ENCODE measurements at regions not wholly inside any gene's neighbourhood (a gene's known extent, or its start where the extent isn't known, plus 50 kb on each side); places are given as distances from the start of the nearest gene placed in this dataset.

GRCh38 chr6:79789896-79790295 lies 157.5 kb downstream of the ELOVL4 start:
- H3K9me3 ChIP-seq (replicated peaks; ENCODE audit: control insufficient read depth, insufficient read depth, low read length) = no peaks in the 10 kb centered on the region
- no peak overlapping the region for H3K4me3 ChIP-seq (replicated peaks in 1 of 3; ENCODE audit: insufficient read depth in 1 of 3, low read depth in 1 of 3, low read length in 3 of 3)
- no peak for DNase-seq (ENCODE audit: low read depth, low spot score)
- no peak overlapping the region for H3K27ac ChIP-seq (ENCODE audit: insufficient read depth, low read depth, low read length)
- no TSS peak for BruUV-seq (replicated peaks)
- CTCF ChIA-PET = interaction anchor here (1.0 to 1.5 kb wide), 3 partner anchors 9 to 33 kb away, joined by 3 read pairs; no protein-coding TSS in a partner anchor
- H3K27me3 ChIP-seq (ENCODE audit: control insufficient read depth in 2 of 2, insufficient read depth in 2 of 2, low read length in 2 of 2) = no peaks in the 10 kb centered on the region
- FAIRE-seq = no peak
- no peaks in the 10 kb centered on the region for H4K20me1 ChIP-seq (replicated peaks; ENCODE audit: control insufficient read depth, extremely low read depth, insufficient read depth, low read length)
- no peaks in the 10 kb centered on the region for H3K9me1 ChIP-seq (replicated peaks; ENCODE audit: control insufficient read depth, extremely low read depth, insufficient read depth, low read length)
- POLR2A ChIA-PET = interaction anchor here (0.6 kb wide), 1 partner anchor 232 kb away, joined by 3 read pairs; no protein-coding TSS in a partner anchor
- TF ChIP-seq CTCF (IDR thresholded peaks at IDR 0.05; ENCODE audit: extremely low read depth in 1 of 2, insufficient read depth in 1 of 2, low read depth in 1 of 2, low read length in 2 of 2) (no peak), FOS (IDR thresholded peaks at IDR 0.05; ENCODE audit: borderline replicate concordance, insufficient read depth, low read length) (no peak), JUN (IDR thresholded peaks at IDR 0.05; ENCODE audit: borderline replicate concordance, insufficient read depth, insufficient read length, low read depth) (no peak), POLR2A (IDR thresholded peaks at IDR 0.05; ENCODE audit: low read depth, low read length) (no peak), MYC (IDR thresholded peaks at IDR 0.05; ENCODE audit: low read depth, low read length) (no peak), POLR2AphosphoS5 (IDR thresholded peaks at IDR 0.05; ENCODE audit: insufficient read depth, low read depth, low read length) (no peak)
- H3K4me2 ChIP-seq (ENCODE audit: insufficient read depth, low read length) = no peak overlapping the region
- H2AFZ ChIP-seq (ENCODE audit: low read depth, low read length) = no peak overlapping the region
- H3K79me2 ChIP-seq (ENCODE audit: control insufficient read depth, insufficient read depth, low read length) = no peaks in the 10 kb centered on the region
- intact Hi-C loops (cut with micrococcal nuclease) (no loop called here), dilution Hi-C loops (cut with MboI; ENCODE audit: extremely low pct_ligation_motif_present, low sequenced_read_pairs) (no loop called here)
- H3K4me1 ChIP-seq (ENCODE audit: control insufficient read depth, extremely low read depth, insufficient read depth, low read length) = no peaks in the 10 kb centered on the region
- no peak overlapping the region for H3K9ac ChIP-seq (replicated peaks; ENCODE audit: extremely low read depth, insufficient read depth, low read length)
- H3K36me3 ChIP-seq (ENCODE audit: control insufficient read depth in 2 of 2, extremely low read depth in 1 of 2, insufficient read depth in 2 of 2, low read length in 2 of 2) = no peaks in the 10 kb centered on the region

GRCh38 chr6:79788756-79789155 lies 157.6 kb downstream of the SH3BGRL2 start:
- FAIRE-seq (no peak), DNase-seq (ENCODE audit: low read depth, low spot score) (no peak)
- Histone ChIP-seq H3K79me2 (ENCODE audit: control insufficient read depth, insufficient read depth, low read length) (no peaks in the 10 kb centered on the region), H3K36me3 (ENCODE audit: control insufficient read depth in 2 of 2, extremely low read depth in 1 of 2, insufficient read depth in 2 of 2, low read length in 2 of 2) (no peaks in the 10 kb centered on the region), H3K9me1 (replicated peaks; ENCODE audit: control insufficient read depth, extremely low read depth, insufficient read depth, low read length) (no peaks in the 10 kb centered on the region), H3K9ac (replicated peaks; ENCODE audit: extremely low read depth, insufficient read depth, low read length) (no peak overlapping the region), H4K20me1 (replicated peaks; ENCODE audit: control insufficient read depth, extremely low read depth, insufficient read depth, low read length) (no peaks in the 10 kb centered on the region), H2AFZ (ENCODE audit: low read depth, low read length) (no peak overlapping the region), H3K9me3 (replicated peaks; ENCODE audit: control insufficient read depth, insufficient read depth, low read length) (no peaks in the 10 kb centered on the region), H3K27ac (ENCODE audit: insufficient read depth, low read depth, low read length) (no peak overlapping the region), H3K4me3 (replicated peaks in 1 of 3; ENCODE audit: insufficient read depth in 1 of 3, low read depth in 1 of 3, low read length in 3 of 3) (no peak overlapping the region), H3K4me2 (ENCODE audit: insufficient read depth, low read length) (no peak overlapping the region), H3K27me3 (ENCODE audit: control insufficient read depth in 2 of 2, insufficient read depth in 2 of 2, low read length in 2 of 2) (peaks cover 0 to 4% of the 10 kb centered on the region in 2 experiments), H3K4me1 (ENCODE audit: control insufficient read depth, extremely low read depth, insufficient read depth, low read length) (no peaks in the 10 kb centered on the region)
- ChIA-PET CTCF (interaction anchor here (1.3 to 1.5 kb wide), 2 partner anchors 10 to 18 kb away, joined by 3 to 4 read pairs; no protein-coding TSS in a partner anchor), POLR2A (no interaction called here)
- dilution Hi-C loops (cut with MboI; ENCODE audit: extremely low pct_ligation_motif_present, low sequenced_read_pairs) = no loop called here
- intact Hi-C loops (cut with micrococcal nuclease) = no loop called here
- BruUV-seq (replicated peaks) = no TSS peak
- TF ChIP-seq GATA2 (IDR thresholded peaks at IDR 0.05; ENCODE audit: insufficient read depth, insufficient read length, low read depth, low read length) = no peak

Measured in endothelial cell of umbilical vein (primary cell).